AG10803 (cell line): ENCODE measurements at regions not wholly inside any gene's neighbourhood (a gene's known extent, or its start where the extent isn't known, plus 50 kb on each side); places are given as distances from the start of the nearest gene placed in this dataset.

Source experiments
- DNase-seq: peaks from one replicate; pipeline ENCODE4 v3.0.0; 2010; ENCODE audit warnings: low read depth
- H3K4me3 ChIP-seq: 2 replicates; pipeline ENCODE4 v1.5.1; 2011; ENCODE audit warnings: mild to moderate bottlenecking, low read length, control low read depth
- CTCF ChIP-seq: conservative IDR thresholded peaks from 2 replicates; pipeline ENCODE4 v1.5.1; 2011; ENCODE audit warnings: mild to moderate bottlenecking, low read length, control low read depth, inconsistent platforms

GRCh38 chr5:155989879-155990278 lies 337.1 kb upstream of the SGCD start:
- no peak for TF ChIP-seq CTCF
- no peak for DNase-seq
- H3K4me3 ChIP-seq = no peak overlapping the region

GRCh38 chr5:155996123-155996522 lies 330.8 kb upstream of the SGCD start:
- no peak for DNase-seq
- H3K4me3 ChIP-seq = no peak overlapping the region
- TF ChIP-seq CTCF = no peak

- TF ChIP-seq CTCF = no peak
- DNase-seq = no peak
- no peak overlapping the region for H3K4me3 ChIP-seq
These were observed 328.7 kb upstream of the SGCD start for GRCh38 chr5:155998257-155998656.

GRCh38 chr5:156000115-156000514 lies 326.8 kb upstream of the SGCD start:
- no peak for TF ChIP-seq CTCF
- no peak overlapping the region for H3K4me3 ChIP-seq
- DNase-seq = no peak

GRCh38 chr5:156004754-156005153 lies 322.2 kb upstream of the SGCD start:
- DNase-seq = no peak
- H3K4me3 ChIP-seq = no peak overlapping the region
- TF ChIP-seq CTCF = no peak

- H3K4me3 ChIP-seq = no peak overlapping the region
- no peak for DNase-seq
- TF ChIP-seq CTCF = no peak
These were observed 320.8 kb upstream of the SGCD start for GRCh38 chr5:156006026-156006647.

GRCh38 chr5:156008844-156009243 lies 318.1 kb upstream of the SGCD start:
- DNase-seq = no peak
- H3K4me3 ChIP-seq = no peak overlapping the region

More at GRCh38 chr5:156008844-156009243, 318.1 kb upstream of the SGCD start:
- TF ChIP-seq CTCF = no peak
